GM10248 (cell line): ENCODE measurements at regions not wholly inside any gene's neighbourhood (a gene's known extent, or its start where the extent isn't known, plus 50 kb on each side); places are given as distances from the start of the nearest gene placed in this dataset.

Experiments used
- CTCF ChIA-PET: fragments of 300-600 bp; sonication (Branson Sonifier 250); formaldehyde crosslinking; extraction: SDS; loops from one replicate; lab custom pipeline; 2021; ENCODE audit warnings: antibody characterized with exemption; lab: Yijun Ruan, JAX
- POLR2A ChIA-PET: fragments of 350-650 bp; sonication (Branson Sonifier 250); formaldehyde crosslinking; extraction: SDS; loops from one replicate; lab custom pipeline; 2020; ENCODE audit warnings: antibody characterized with exemption; lab: Yijun Ruan, JAX
- DNase-seq: peaks from one replicate; pipeline ENCODE4 v3.0.0; 2012; ENCODE audit errors: extremely low spot score
- TF ChIP-seq, protein P1 (sequence below): IDR thresholded peaks from 2 replicates; pipeline ENCODE4 v1.5.1; 2012; ENCODE audit warnings: mild to moderate bottlenecking, low read depth; ENCODE audit errors: extremely low read depth, missing control alignments, control extremely low read depth

DNA sequence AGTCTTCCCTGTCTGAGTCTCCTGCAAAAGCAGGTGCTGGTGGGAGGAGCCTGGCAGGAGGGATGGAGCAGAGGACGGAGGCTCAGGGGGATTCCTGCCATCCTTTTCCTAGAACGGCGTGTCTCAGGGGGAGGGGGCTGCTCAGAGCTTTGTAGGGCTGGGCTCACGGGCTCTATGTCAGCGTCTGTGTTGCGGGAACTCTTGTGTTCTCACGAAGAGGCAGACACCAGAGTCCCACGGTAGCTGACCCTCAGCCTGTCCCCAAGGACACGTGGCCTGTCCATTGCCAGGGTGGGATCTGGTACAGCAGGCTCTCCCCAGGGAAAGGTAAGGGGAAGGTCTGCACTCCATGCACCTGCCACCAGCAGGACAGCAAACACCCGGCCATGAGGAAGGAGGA, 1505.2 kb downstream of the TBC1D22A start:
- POLR2A ChIA-PET = no interaction called here
- no peak for DNase-seq
- TF ChIP-seq, protein P1, sequence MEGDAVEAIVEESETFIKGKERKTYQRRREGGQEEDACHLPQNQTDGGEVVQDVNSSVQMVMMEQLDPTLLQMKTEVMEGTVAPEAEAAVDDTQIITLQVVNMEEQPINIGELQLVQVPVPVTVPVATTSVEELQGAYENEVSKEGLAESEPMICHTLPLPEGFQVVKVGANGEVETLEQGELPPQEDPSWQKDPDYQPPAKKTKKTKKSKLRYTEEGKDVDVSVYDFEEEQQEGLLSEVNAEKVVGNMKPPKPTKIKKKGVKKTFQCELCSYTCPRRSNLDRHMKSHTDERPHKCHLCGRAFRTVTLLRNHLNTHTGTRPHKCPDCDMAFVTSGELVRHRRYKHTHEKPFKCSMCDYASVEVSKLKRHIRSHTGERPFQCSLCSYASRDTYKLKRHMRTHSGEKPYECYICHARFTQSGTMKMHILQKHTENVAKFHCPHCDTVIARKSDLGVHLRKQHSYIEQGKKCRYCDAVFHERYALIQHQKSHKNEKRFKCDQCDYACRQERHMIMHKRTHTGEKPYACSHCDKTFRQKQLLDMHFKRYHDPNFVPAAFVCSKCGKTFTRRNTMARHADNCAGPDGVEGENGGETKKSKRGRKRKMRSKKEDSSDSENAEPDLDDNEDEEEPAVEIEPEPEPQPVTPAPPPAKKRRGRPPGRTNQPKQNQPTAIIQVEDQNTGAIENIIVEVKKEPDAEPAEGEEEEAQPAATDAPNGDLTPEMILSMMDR = no peak
- CTCF ChIA-PET = no interaction called here

DNA sequence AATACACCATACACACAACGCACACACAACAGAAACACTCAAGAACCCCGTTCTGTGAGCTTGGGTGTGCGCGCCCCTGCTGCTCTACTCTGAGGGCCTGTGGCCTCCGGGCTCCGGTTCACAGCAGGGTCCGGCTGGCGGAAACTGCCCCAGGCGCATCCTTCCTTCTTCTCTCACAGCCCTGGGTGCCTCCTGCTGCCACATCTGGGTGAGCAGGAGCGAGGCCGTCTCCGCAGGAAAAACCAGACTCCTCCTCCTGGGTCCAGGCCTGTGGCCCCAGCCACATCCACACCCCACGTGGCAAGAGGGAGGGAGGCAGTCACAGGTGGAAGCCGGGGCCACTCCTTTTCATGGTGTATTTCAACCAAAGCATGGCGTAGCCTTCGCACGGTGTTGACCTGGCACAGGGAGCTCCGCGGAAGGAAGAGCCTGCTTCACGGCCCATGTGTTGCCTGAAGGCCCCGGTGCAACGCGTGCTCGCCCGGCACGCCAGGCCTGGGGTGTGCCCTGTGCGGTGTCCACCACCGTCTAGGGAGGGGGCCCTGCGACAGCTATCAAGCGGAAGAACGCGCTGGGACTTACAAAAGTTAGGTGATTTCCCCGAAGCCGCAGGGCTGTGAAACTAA, 1502.7 kb downstream of the TBC1D22A start:
- DNase-seq = no peak
- ChIA-PET CTCF (no interaction called here), POLR2A (no interaction called here)
- TF ChIP-seq, protein P1 = no peak

- DNase-seq = no peak
- CTCF ChIA-PET = no interaction called here
- TF ChIP-seq, protein P1 = no peak
- POLR2A ChIA-PET = no interaction called here
Observed at GRCh38 chr22:48264586-48264985, 1502.1 kb downstream of the TBC1D22A start.

DNA sequence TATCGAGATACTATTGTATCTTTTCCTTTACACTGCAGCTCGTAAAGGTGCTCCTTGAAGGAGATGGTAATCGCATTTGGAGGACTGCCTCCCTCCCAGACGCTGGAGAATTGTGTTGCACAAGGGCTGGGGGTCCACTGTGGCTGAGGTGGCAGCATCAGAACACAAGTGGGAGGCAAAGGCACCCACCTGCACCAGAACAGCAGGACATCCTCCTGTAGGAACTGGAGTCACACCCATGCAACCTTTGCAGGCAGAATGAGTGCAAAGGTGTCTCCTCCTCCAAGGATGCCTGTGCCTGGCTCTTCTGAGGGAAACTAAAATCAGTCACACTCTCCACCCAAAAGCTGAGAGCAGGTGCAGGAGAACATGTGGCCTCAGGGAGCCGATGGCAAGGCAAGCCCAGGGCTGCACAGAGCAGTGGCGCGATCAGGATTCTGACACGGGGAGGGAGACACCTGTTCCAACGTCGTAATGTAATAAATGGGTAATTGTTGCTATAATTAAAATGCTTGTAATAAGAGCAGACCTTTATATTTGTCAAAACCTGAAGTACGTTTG, 1501.4 kb downstream of the TBC1D22A start:
- no peak for DNase-seq
- ChIA-PET POLR2A (no interaction called here), CTCF (no interaction called here)
- TF ChIP-seq, protein P1 = no peak

DNA sequence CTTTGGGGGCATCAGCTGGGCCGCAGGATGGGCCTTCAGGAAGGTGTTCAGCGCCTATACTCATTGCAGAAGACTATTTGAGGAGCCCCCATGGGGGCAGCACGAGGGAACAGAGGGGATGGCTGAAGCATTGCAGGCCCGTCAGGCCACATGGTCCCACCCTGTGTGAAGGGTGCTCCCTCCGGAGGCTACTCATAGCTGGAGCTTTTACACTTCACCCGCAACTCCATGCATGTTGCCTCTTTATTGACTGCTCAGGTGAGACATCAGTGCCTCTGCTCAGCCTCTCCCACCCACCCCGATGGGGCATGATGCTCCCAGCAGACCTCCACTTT, 1500.9 kb downstream of the TBC1D22A start:
- POLR2A ChIA-PET = no interaction called here
- TF ChIP-seq, protein P1 = no peak
- no peak for DNase-seq
- CTCF ChIA-PET = no interaction called here

GRCh38 chr22:48262596-48263430, 1500.4 kb downstream of the TBC1D22A start:
- TF ChIP-seq, protein P1 = no peak
- DNase-seq = no peak
- ChIA-PET POLR2A (no interaction called here), CTCF (no interaction called here)
